Amniotic epithelial cell (primary cell): ENCODE measurements at regions not wholly inside any gene's neighbourhood (a gene's known extent, or its start where the extent isn't known, plus 50 kb on each side); places are given as distances from the start of the nearest gene placed in this dataset.
"Not testable (repeated sequence)": the region's sequence is repeated elsewhere in the genome, so short reads cannot be mapped to it uniquely, and the experiment has no call there.

Experiments used
- DNase-seq: peaks from one replicate; pipeline ENCODE4 v3.0.0-alpha.2; 2010; ENCODE audit warnings: low read depth

DNA sequence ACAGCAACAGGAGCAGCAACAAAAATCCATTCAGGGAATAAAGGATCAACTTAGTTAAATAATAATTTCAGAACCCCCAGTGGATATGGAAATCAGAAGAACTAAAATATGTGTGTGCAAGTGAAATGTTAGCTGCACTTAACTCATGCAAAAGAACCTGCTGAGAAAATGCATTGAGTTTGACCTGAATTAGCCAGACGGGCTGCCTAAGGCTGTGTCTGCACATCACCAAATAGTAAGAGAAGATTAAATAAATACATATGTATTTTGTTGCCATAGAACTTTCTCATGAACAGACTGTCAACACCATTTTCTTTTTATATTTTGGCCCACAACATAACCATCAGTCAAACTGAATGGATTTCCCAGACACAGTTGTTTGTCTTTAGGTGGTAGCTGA is 262.0 kb upstream of the PIK3C3 start:
- DNase-seq, result no peak

DNA sequence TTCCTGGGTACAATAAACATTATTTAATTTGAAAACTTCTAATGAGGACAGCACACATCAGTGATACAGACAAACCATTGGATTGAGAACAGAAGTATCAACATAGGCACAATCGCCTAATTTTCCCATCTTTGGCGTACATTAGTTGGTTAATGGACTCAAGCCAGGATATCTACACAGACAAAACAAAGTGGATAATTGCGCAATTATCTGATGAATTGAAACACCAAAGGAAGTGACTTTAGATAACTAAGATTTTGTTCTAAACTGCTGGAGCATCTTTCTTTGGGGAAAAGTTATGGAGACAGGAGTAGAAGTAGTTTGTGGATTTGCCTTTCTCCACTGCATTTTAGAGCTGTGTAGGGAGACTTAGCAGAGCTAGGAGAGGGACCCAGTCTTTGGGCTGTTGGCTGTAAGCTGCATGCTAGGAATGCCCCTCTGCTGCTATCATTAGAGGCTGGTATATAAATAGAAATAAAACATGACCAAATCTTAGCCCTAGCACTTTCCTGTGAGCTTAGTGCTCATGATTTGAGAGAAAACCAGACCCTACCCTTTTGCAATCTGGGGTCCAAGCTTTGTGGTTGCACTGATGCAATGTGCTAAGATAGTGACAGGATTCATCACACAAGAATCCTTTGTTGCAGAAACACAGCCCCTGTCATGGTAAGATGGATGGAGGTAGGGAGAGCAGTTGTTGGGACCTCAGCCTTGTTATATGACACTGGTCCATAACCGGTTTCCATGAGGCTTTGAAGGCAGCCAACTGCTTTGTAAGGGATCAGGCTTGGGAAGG is 264.5 kb upstream of the PIK3C3 start:
- DNase-seq, result peak; percentile 96

DNA sequence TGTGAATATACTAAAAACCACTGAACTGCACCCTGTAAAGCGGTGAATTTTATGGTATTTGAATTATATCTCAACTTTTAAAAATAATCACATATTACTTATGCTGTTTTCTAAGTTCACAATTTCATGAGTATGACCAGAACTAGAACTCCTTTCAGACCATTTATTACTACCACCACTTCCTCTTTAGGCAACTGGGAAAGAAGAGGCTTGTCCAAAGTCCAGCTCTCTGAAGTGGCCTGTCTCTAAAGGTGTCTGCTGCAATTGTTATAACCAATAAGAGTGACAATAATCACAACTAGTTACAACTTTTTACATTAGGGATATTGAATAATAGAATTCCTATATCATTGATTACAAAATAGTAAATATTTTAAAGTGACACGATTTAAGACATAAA is 267.9 kb upstream of the PIK3C3 start:
- DNase-seq, result no peak

DNA sequence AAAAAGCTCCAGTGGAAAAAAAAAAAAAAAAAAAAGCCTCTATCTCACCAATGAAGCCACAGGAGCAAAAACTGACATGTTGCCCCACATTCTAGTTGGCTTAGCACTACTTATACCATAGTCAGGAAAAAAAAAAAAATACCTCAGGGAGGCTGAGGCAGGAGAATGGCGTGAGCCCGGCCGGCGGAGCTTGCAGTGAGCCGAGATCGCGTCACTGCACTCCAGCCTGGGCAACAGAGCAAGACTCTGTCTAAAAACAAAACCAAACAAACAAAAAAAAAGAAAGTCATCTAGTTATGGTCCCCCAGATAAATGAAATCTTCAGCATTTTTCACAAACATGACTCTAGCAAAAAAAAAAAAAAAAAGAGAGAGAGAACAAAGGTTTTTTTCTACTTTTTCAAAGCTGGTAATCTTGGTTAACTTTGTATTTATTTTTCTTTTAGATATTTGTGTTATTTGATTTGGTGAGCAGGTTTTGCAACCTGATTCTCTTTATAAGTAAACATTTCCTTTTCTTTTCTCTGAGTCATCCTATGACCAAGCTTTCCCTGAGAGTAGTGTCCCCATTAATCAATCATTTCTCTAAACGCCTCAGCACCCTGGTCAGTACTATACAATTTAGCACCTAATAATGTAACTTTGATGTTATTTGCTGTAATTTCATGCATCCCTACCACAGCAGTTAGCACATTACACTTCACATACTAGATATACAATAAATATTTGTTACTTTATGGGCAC is 273.7 kb upstream of the PIK3C3 start:
- peak; percentile 42 for DNase-seq

DNA sequence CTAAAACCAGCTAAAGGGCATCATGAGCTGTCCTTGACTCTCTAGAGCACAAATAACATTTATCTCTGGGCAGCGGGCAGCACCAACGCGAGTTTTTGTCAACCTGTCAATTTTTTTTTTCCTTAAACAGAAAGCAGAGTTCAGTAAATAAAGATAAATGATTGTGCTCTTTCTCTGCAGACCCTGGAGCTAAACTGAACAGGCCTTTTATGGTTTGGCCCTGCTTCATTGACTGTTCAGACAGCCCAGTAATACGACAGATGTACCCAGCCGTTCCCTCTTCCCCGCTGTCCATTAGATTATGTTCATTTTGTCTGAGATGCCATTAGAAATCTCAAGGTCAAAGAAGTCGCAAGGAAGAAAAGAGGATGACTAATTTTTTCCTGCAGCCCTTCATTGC is 280.5 kb upstream of the PIK3C3 start:
- DNase-seq, result no peak

DNA sequence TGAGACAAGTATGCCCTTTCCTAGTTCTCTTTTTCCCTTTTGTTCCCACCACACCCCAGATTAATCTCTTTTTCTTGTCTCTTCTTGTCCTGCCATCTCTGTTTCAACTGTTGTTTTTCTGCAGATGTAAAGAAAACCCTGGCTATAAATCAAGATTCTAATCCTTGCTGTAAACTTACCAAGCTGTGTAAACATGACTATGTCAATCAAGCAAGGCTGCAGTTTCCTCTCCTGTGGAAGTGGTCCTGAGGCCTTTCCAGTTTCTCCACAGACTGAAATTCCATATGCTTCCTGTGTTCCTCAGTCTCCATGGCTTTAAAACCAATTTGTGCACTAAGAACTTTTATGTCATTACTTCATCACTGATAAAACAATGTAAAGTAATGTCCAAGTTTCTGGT is 288.8 kb upstream of the PIK3C3 start:
- no peak for DNase-seq

DNA sequence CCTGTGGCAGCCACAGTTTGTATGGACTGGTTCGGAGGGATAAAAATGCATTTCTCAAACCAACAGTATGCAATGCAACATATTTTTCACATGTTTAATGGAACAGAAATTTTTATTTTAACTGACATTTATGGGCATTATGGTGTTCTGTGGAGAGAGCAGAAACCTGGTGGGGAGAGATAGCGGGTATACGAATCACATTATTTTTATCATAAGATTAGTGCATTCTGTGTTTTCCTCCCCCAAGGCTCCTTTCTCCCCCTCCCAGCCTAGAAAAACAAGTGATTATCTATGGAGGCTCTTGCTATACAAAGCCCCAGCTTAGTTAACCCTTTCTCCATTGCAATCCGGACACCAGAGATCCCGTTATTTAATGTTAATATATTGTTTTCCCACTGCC is 289.8 kb upstream of the PIK3C3 start:
- no peak for DNase-seq

DNA sequence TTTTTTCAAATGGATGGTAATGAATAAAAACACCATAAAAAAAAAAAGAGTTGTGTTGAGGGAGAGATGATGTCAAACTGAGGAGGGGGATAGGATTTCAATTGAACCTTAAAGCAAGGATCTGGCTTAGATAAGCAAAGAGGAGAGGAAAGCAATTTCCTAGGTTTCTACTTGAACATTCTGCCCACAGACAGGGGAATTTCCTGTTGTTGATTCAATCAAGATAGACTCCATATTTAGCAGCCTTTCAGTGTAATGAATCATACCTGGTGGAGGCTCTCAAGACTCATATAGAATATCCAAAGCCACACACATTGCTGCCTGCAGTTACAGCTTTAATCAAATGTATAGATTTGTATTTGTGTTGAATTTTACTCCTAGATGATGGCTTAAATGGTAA is 294.4 kb upstream of the PIK3C3 start:
- peak; percentile 43 for DNase-seq

DNA sequence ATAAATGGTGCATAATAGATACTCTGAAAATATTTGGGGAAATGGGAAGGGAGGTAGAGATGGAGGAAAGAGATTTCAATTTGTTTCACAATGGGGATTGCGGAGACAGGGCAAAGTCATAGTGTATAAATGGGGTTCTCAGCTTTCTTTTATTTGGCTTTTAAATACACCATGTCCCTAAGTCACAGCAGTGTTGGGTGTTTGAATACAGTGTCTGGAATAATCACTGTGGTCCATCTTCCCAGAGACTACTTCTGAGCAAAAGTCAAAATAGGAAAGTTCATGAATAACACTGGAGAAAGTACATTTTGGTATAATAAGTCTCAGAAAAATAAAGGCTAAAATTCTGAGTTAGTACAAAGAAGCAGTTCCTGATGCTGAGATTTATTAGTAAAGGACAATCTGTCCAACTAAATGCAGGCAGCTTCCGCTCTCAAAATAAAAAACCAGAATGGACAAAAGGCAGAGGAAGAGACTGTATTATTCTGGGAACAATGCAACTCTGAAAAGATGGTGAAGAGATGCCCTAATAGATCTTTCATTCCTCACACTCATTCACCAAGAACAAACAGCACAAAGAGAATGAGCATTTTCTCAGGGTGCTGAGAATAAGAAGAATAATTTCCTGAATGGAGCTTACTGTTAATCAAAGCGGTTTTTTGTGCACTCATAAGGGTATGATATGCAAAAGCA is 295.4 kb upstream of the PIK3C3 start:
- no peak for DNase-seq

DNA sequence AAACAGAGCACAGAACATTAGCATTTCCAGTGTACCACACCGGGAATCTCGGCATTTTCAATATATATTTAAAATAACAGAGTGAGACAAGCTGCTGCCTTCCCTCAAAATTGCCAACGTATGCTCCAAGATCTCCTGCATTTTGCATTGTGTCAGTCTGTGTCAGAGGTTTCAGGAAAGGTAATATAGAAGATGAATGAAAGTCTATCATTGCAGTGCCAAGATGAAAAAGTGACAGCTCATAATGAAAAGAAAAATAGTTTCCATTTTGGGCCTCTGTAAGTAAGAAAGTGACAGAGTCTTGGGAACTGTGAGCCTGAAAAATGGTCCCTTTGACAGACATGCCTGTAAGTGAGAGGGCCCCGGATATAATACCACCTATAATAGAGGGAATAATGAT is 297.8 kb upstream of the PIK3C3 start:
- no peak for DNase-seq

DNA sequence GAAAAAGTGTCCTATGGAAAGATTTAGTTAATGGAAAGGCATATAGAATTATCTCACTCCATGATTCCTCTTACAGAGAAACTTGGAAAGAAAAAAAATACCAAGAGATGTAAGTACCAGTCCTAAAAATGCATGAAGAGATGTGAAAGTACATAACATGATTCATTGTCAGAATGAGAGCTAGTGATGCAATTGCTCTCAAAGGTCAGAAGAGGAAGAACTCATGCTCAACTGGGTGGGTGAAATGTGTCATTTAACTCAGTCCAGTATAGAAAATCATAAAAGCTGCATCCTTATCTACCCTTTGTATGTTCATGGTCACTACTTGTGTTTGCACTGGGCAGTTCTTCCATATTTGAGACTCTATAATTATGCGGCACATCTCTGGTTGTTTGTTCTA is 300.0 kb upstream of the PIK3C3 start:
- DNase-seq, result peak; percentile 63

DNA sequence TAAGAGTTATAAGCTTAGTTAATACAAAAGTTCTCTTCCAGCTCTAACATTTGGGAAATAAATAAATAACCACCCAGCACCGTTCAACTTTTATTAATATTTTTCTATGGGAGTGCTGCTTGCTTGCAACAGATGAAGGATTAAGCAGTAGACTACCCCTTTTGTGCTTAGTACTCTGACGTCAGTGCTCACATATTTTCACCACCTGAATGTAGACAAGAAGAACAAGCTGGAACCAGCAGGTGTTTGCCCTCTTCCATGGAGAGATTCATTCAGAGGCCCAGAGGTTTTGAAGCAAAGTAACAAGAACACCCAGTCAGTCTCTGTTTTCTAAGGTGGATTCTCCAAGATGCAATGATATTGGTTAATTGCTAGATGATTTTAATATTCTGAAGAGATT is 307.1 kb upstream of the PIK3C3 start:
- no peak for DNase-seq

DNA sequence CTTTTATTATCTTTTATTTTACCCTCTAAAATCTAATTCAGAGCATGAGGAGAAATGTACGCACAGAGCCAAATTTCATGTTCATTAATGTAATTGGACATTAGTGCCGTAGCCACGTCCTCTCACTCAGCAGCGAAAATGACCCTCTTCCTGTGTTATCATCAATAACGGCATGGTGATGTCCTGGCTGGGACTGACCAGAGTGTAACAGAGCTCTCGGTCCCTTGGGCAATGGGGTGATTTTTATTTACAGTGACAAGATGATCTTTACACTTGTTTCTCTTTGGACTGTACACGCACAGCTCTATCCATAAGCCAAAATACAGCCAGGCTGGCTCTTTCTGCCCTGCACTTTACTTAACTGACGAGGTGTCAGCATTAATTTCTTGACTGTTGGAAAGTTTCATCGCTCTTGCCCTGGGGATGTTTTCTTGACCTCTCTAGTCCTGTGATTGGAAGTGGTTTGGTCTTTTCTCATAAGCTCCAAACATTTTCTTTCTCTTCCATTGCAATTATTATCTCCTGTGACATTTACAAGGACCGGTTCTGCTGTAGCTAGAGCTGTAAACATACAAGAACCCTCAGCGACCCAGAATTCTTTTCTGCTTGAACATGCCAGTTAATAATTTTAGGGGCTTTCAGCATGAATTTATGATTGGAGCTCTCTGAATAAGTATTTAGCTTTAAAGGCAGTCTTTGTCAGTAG is 308.0 kb upstream of the PIK3C3 start:
- DNase-seq, result no peak

DNA sequence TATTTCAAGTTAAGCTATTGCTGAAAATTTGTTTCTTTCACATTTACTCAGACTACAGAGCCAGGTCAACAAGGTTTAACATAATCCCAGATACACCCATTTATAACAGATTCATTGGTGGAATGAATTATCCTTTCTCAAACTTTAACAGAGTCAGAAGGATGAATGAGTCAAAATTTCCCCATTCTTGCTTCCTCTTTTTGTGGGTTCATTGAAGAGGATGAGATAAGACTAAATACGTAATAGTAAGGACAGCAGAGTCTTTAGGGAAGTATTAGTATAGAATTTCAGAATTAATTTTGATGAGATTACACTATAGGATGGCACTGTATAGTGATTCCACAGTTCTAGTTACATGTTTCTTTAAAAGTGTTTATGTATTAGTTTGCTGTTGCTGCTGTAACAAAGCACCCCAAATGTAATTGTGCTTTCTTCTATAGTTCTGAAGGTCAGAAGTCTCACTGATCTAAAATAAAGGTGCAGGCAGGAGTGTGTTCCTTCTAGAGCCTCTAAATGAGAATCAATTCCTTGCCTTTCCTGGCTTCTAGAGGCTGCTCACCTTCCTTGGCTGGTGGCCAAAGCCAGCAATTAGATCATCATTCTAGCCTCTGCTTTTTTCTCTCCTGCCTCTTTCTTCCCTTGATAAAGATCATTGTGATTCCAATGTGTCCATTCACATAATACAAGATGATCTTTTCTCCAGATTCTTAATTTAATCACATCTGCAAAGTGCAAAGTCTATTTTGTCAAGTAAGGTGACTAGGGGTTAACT is 309.3 kb upstream of the PIK3C3 start:
- DNase-seq, result no peak

DNA sequence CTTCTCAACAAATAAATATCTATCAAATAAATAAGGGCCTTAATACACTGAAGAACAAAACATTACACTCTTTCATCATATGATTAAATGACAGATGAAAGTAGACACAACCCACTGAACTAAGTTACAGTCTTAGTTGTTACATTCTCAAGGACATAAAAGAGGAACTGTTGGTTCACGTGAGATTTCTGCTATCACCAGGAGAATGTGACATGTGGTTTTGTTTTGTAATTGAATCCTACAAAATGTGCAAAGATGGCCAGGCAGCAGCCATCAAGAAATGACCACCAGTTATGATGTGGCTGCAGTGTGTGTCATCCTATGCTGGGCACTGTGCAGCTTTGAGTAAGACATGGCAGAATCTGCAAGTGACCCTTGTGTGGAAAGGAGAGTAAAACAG is 310.6 kb upstream of the PIK3C3 start:
- no peak for DNase-seq

DNA sequence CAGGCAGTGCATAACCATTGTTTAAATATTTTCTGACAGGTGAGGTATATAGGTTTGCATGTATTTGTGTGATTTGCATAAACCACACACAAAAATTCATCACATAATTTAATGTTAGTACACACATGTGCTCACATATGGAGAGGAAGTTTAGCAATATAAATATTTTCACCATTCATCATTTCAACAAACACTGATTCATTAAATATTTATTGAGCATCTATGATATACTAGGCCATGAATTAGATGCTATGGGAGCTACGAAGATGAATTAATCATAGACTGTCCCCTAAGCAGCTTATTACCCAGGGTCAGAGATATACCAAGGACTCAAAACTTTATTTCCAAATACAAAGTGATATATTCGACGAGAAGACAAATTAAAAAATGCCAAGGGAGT is 311.6 kb upstream of the PIK3C3 start:
- DNase-seq, result no peak

DNA sequence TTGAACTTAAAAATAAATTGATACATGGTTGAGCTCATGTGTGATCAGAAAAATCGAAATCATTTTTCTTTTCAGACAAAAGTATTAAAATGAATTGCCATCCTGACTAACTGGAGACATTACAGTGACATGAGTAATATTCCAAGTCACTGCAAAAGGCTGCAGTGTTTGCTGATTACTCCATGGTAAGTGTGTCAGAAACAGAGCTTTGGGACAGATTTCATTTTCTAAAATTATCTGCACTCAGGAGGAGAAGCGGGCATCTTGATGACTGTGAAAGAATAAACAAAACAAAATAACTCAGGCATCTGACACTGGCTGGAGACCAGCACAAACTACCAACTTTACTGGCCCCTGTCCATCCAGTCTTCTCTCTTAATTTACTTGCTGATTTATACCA is 312.3 kb upstream of the PIK3C3 start:
- no peak for DNase-seq

DNA sequence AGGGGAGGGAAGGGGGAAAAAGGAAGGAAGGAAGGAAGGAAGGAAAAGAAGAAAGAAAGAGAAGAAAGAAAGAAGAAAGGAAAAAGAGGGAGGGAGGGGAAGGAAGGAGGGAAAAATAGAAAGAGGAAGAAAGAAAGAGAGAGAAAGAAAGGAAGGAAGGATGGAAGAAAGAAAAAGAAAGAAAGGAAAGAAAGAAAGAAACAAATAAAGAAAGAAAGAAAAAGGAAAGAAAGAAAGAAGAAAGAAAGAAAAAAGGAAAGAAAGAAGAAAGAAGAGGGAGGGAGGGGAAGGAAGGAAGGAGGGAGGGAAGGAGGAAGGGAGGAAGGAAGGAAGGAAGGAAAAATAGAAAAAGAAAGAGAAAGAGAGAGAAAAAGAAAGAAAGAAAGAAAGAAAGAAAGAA is 315.8 kb upstream of the PIK3C3 start:
- no peak for DNase-seq

DNA sequence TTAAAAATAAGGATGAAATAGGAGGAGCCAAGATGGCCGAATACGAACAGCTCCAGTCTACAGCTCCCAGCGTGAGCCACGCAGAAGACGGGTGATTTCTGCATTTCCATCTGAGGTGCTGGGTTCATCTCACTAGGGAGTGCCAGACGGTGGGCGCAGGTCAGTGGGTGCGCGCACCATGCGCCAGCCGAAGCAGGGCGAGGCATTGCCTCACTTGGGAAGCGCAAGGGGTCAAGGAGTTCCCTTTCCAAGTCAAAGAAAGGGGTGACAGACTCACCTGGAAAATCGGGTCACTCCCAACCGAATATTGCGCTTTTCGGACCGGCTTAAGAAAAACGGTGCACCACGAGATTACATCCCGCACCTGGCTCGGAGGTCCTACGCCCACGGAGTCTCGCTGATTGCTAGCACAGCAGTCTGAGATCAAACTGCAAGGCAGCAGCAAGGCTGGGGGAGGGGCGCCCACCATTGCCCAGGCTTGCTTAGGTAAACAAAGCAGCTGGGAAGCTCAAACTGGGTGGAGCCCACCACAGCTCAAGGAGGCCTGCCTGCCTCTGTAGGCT is 323.2 kb upstream of the PIK3C3 start:
- DNase-seq, result not testable (repeated sequence)

DNA sequence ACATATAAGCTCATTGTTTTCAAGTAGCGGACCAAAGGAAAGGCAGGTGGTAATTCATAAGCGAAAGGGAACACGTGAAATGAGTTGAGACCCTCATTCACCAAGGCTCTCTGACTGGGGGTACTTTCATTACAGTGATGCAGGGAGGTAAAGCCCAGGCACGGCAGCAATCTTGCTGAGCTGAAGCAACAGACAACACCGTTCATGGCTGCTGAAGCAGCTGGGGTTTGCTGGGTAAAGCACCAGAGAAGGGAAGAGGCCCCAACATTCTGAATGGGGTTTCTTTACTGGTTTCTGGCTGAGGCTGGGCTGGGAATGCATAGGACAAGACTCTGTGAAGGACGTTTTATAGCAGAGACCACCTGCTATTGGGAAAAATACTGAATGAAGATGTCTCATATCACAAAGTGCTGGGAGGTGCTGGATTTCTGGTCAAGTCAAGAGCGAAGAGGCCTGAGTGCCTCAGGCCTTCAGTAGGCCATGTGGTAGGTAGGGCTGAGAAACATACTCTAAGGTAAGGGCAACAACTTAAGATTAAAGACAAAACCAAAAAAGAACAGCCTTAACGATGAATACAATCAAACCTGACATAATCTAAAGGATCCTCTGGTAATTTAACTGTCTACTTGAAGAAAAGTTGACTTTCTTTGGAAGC is 324.7 kb upstream of the PIK3C3 start:
- DNase-seq, result no peak

DNA sequence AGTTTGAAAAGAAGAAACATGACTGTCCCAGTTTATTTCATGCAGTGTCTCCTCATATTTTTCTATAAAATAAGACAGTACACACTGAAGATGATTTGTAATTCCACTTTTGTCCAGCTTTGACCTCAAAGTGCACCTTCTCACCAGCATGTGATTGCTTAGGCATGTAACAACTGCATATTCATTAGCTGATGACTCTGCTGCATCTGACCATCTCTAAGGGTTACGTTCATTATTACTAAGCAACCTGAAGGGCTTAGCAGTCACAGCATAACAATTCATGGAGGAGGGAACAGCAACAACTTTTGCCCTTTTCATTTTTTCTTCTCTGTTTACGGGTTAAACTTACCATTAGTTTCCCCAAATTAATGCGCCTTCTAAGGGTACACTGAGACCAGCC is 330.6 kb upstream of the PIK3C3 start:
- peak; percentile 69 for DNase-seq
